ENCODE measurements at regions not wholly inside any gene's neighbourhood (a gene's known extent, or its start where the extent isn't known, plus 50 kb on each side); places are given as distances from the start of the nearest gene placed in this dataset.
"Not testable (repeated sequence)": the region's sequence is repeated elsewhere in the genome, so short reads cannot be mapped to it uniquely, and the experiment has no call there.

- Mint-ChIP-seq H3K27me3 (ENCODE audit: insufficient read depth) (peaks cover 1% of the 10 kb centered on the region; the same call in 1 of the 2 replicates), H3K36me3 (ENCODE audit: low read depth) (no peaks in the 10 kb centered on the region), H3K4me3 (peak overlapping the region; percentile 64), H3K9me3 (no peaks in the 10 kb centered on the region), H3K4me1 (ENCODE audit: low read depth) (peaks cover 47% of the 10 kb centered on the region), H3K27ac (peak overlapping the region; percentile 77)
- peak; percentile 73 for DNase-seq
- no peak for TF ChIP-seq CTCF (IDR thresholded peaks at IDR 0.05)
Observed at GRCh38 chr7:65798111-65799075, 74.5 kb upstream of the VKORC1L1 start.

- not testable (repeated sequence) for H3K4me3 Mint-ChIP-seq; H3K36me3 Mint-ChIP-seq (ENCODE audit: low read depth); H3K27ac Mint-ChIP-seq; DNase-seq; H3K9me3 Mint-ChIP-seq; H3K27me3 Mint-ChIP-seq (ENCODE audit: insufficient read depth)
- peaks cover 35% of the 10 kb centered on the region for H3K4me1 Mint-ChIP-seq (ENCODE audit: low read depth)
Observed at GRCh38 chr7:65800191-65800590, 72.7 kb upstream of the VKORC1L1 start.

GRCh38 chr7:65800890-65801341 is 72.0 kb upstream of the VKORC1L1 start:
- DNase-seq, result no peak
- no peak for TF ChIP-seq CTCF (IDR thresholded peaks at IDR 0.05)
- Mint-ChIP-seq H3K9me3 (no peaks in the 10 kb centered on the region), H3K4me3 (no peak overlapping the region), H3K4me1 (ENCODE audit: low read depth) (peaks cover 31% of the 10 kb centered on the region), H3K27me3 (ENCODE audit: insufficient read depth) (peaks cover 1% of the 10 kb centered on the region; the same call in 1 of the 2 replicates), H3K36me3 (ENCODE audit: low read depth) (no peaks in the 10 kb centered on the region), H3K27ac (no peak overlapping the region)

- H3K9me3 Mint-ChIP-seq, result no peaks in the 10 kb centered on the region
- peaks cover 3% of the 10 kb centered on the region; the same call in 1 of the 2 replicates for H3K4me1 Mint-ChIP-seq (ENCODE audit: low read depth)
- H3K27me3 Mint-ChIP-seq (ENCODE audit: insufficient read depth), result peaks cover 1% of the 10 kb centered on the region; the same call in 1 of the 2 replicates
- no peak for DNase-seq
- no peak for TF ChIP-seq CTCF (IDR thresholded peaks at IDR 0.05)
- H3K36me3 Mint-ChIP-seq (ENCODE audit: low read depth), result 0 out of 2 replicates have a peak, but pooled peaks cover 3% of the 10 kb centered on the region
- H3K27ac Mint-ChIP-seq, result no peak overlapping the region
- H3K4me3 Mint-ChIP-seq, result no peak overlapping the region
Observed at GRCh38 chr7:65804887-65805286, 68.0 kb upstream of the VKORC1L1 start.

- H3K27me3 Mint-ChIP-seq (ENCODE audit: insufficient read depth), result not testable (repeated sequence)
Observed at GRCh38 chr7:65807067-65807466, 65.8 kb upstream of the VKORC1L1 start.

GRCh38 chr7:65809259-65809981 is 63.5 kb upstream of the VKORC1L1 start:
- H3K4me3 Mint-ChIP-seq, result no peak overlapping the region
- no peak overlapping the region for H3K27ac Mint-ChIP-seq
- H3K4me1 Mint-ChIP-seq (ENCODE audit: low read depth), result peaks cover under 1% of the 10 kb centered on the region
- H3K36me3 Mint-ChIP-seq (ENCODE audit: low read depth), result 0 out of 2 replicates have a peak, but pooled peaks cover 3% of the 10 kb centered on the region
- TF ChIP-seq CTCF (IDR thresholded peaks at IDR 0.05), result no peak
- no peaks in the 10 kb centered on the region for H3K9me3 Mint-ChIP-seq
- H3K27me3 Mint-ChIP-seq (ENCODE audit: insufficient read depth), result 0 out of 2 replicates have a peak, but pooled peaks cover 1% of the 10 kb centered on the region
- DNase-seq, result no peak

More at GRCh38 chr7:65807067-65807466, 65.8 kb upstream of the VKORC1L1 start:
- not testable (repeated sequence) for H3K4me1 Mint-ChIP-seq (ENCODE audit: low read depth); H3K4me3 Mint-ChIP-seq; DNase-seq; H3K9me3 Mint-ChIP-seq; H3K27ac Mint-ChIP-seq; H3K36me3 Mint-ChIP-seq (ENCODE audit: low read depth)

Measured in HFFc6 (cell line).